ENCODE measurements at regions not wholly inside any gene's neighbourhood (a gene's known extent, or its start where the extent isn't known, plus 50 kb on each side); places are given as distances from the start of the nearest gene placed in this dataset.

- Histone ChIP-seq H3K79me1 (ENCODE audit: insufficient read depth, low read depth, low read length, poor library complexity, severe bottlenecking) (no peaks in the 10 kb centered on the region), H2BK20ac (ENCODE audit: low read depth, low read length, poor library complexity, severe bottlenecking) (no peak overlapping the region), H4K91ac (ENCODE audit: insufficient read length, low read depth, low read length) (no peak overlapping the region), H3K79me2 (ENCODE audit: insufficient read depth, low read length) (no peaks in the 10 kb centered on the region), H2BK12ac (ENCODE audit: insufficient read length, low read depth, low read length) (no peak overlapping the region), H2AK5ac (ENCODE audit: insufficient read length, low read length) (no peak overlapping the region), H3K4me1 (ENCODE audit: insufficient read depth, low read length) (no peaks in the 10 kb centered on the region), H3K23me2 (ENCODE audit: insufficient read length, low read depth, low read length, poor library complexity, severe bottlenecking) (no peaks in the 10 kb centered on the region), H3K27ac (ENCODE audit: insufficient read length, low read depth, low read length) (no peak overlapping the region), H3K4me2 (ENCODE audit: insufficient read depth, insufficient read length, low read length) (no peak overlapping the region), H3K56ac (ENCODE audit: insufficient read length, low read depth, low read length) (no peak overlapping the region), H4K20me1 (ENCODE audit: control insufficient read depth, insufficient read depth, insufficient read length) (no peaks in the 10 kb centered on the region), H2BK15ac (ENCODE audit: low read depth, low read length) (no peak overlapping the region), H3K9me3 (ENCODE audit: control insufficient read depth, low read depth, low read length) (no peaks in the 10 kb centered on the region), H3K9ac (ENCODE audit: extremely low read depth, insufficient read length, low read length) (no peak overlapping the region), H3K23ac (ENCODE audit: insufficient read length, low read depth, low read length) (no peak overlapping the region), H2BK5ac (ENCODE audit: insufficient read length, low read length) (no peak overlapping the region), H3K14ac (ENCODE audit: insufficient read depth, low read length) (no peak overlapping the region), H3K4ac (ENCODE audit: low read depth, low read length) (no peak overlapping the region), H3K27me3 (ENCODE audit: insufficient read depth, low read length) (no peaks in the 10 kb centered on the region), H3T11ph (ENCODE audit: low read length) (no peak overlapping the region), H4K5ac (ENCODE audit: insufficient read length, low read depth, low read length) (no peak overlapping the region), H2BK120ac (ENCODE audit: low read depth, low read length, poor library complexity, severe bottlenecking) (no peak overlapping the region), H3K18ac (ENCODE audit: insufficient read length, low read depth, low read length) (no peak overlapping the region), H2AFZ (ENCODE audit: low read length) (no peak overlapping the region), H4K8ac (replicated peaks; ENCODE audit: insufficient read length, low read depth, low read length) (no peak overlapping the region)
- Mint-ChIP-seq H3K4me3 (no peak overlapping the region), H3K27ac (no peak overlapping the region), H3K4me1 (no peaks in the 10 kb centered on the region), H3K36me3 (ENCODE audit: insufficient read depth in 1 of 3, low read depth in 3 of 3) (no peaks in the 10 kb centered on the region), H3K9me3 (no peaks in the 10 kb centered on the region), H3K27me3 (ENCODE audit: low read depth) (no peaks in the 10 kb centered on the region)
- no peak for DNase-seq
- no CpG with 5 or more reads among the region's 3 CpGs for WGBS (ENCODE audit: extremely low coverage, insufficient read length, low lambda C conversion rate)
- no peak for TF ChIP-seq CTCF (conservative IDR thresholded peaks at IDR 0.05)
These were observed 430.1 kb upstream of the SLC35B3 start for GRCh38 chr6:8865451-8865850.

All from H9 (cell line).